ENCODE measurements at regions not wholly inside any gene's neighbourhood (a gene's known extent, or its start where the extent isn't known, plus 50 kb on each side); places are given as distances from the start of the nearest gene placed in this dataset.

GRCh38 chr6:117849087-117849486 lies 58.0 kb upstream of the SLC35F1 start:
- no peak overlapping the region for H3K4me3 ChIP-seq (ENCODE audit: low read depth in 2 of 2, low read length in 2 of 2)
- ChIA-PET POLR2A (no interaction called here), CTCF (no interaction called here)
- H3K4me1 ChIP-seq (ENCODE audit: control insufficient read depth, insufficient read depth, low read length), result no peaks in the 10 kb centered on the region
- TF ChIP-seq POLR2AphosphoS5 (IDR thresholded peaks at IDR 0.05; ENCODE audit: low read depth, low read length) (no peak), SIN3A (IDR thresholded peaks at IDR 0.05; ENCODE audit: borderline replicate concordance, insufficient read depth, low read depth, low read length) (no peak), REST (IDR thresholded peaks at IDR 0.05; ENCODE audit: insufficient read depth in 1 of 2, low read depth in 2 of 2, low read length in 1 of 2) (no peak), TCF7L2 (IDR thresholded peaks at IDR 0.05; ENCODE audit: low read depth, low read length) (no peak)
- BruUV-seq (replicated peaks), result no TSS peak
- H3K27me3 ChIP-seq (ENCODE audit: control insufficient read depth, insufficient read depth, low read length), result no peaks in the 10 kb centered on the region
- no peak overlapping the region for H3K27ac ChIP-seq (ENCODE audit: low read length)
- no peak for ATAC-seq
- intact Hi-C loops (cut with micrococcal nuclease; ENCODE audit: unreplicated experiment), result loop anchor here (10.0 kb wide), 1 partner anchor 696 kb away; the partner anchor contains the start of gene PLN
- in situ Hi-C loops (cut with HindIII; ENCODE audit: low pct_unique_long_range_greater_than_20kb, low sequenced_read_pairs), result no loop called here
- H3K36me3 ChIP-seq (ENCODE audit: control insufficient read depth, insufficient read depth, low read length), result no peaks in the 10 kb centered on the region
- H3K9me3 ChIP-seq (ENCODE audit: control insufficient read depth, insufficient read depth, low read depth, low read length), result no peaks in the 10 kb centered on the region
- DNase-seq (ENCODE audit: low read depth, low spot score), result no peak
